ENCODE measurements at regions not wholly inside any gene's neighbourhood (a gene's known extent, or its start where the extent isn't known, plus 50 kb on each side); places are given as distances from the start of the nearest gene placed in this dataset.

DNA sequence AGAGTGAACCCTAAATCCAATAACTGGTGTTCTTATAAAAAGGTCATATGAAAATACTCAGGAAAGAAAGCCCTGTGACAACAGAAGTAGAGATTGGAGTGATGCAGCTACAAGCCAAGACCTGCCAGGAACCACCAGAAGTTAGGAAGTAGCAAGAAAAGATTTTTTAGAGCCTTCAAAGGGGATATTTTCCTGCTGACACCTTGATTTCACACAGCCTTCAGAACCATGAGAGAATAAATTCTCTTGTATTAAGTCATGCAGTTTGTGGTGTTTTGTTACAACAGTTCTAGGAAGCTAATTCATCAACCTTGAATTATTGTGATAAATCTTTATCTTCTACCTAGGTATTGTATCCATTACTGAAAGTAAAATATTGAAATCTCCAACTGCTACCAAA lies 81.0 kb downstream of the HYCC1 start:
- TF ChIP-seq SMAD3 (CRISPR knock-in tag; IDR thresholded peaks at IDR 0.05; ENCODE audit: borderline replicate concordance) = no peak
- no peak for TF ChIP-seq NFE2L1 (CRISPR knock-in tag; IDR thresholded peaks at IDR 0.05)
- TF ChIP-seq NFYB (CRISPR knock-in tag; conservative IDR thresholded peaks at IDR 0.05; ENCODE audit: low read depth) = no peak
- TF ChIP-seq ATF3 (CRISPR knock-in tag; conservative IDR thresholded peaks at IDR 0.05) = no peak
- TF ChIP-seq, protein P1, sequence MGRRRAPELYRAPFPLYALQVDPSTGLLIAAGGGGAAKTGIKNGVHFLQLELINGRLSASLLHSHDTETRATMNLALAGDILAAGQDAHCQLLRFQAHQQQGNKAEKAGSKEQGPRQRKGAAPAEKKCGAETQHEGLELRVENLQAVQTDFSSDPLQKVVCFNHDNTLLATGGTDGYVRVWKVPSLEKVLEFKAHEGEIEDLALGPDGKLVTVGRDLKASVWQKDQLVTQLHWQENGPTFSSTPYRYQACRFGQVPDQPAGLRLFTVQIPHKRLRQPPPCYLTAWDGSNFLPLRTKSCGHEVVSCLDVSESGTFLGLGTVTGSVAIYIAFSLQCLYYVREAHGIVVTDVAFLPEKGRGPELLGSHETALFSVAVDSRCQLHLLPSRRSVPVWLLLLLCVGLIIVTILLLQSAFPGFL (CRISPR knock-in tag; IDR thresholded peaks at IDR 0.05; ENCODE audit: borderline replicate concordance) = no peak
- TF ChIP-seq, protein P2, sequence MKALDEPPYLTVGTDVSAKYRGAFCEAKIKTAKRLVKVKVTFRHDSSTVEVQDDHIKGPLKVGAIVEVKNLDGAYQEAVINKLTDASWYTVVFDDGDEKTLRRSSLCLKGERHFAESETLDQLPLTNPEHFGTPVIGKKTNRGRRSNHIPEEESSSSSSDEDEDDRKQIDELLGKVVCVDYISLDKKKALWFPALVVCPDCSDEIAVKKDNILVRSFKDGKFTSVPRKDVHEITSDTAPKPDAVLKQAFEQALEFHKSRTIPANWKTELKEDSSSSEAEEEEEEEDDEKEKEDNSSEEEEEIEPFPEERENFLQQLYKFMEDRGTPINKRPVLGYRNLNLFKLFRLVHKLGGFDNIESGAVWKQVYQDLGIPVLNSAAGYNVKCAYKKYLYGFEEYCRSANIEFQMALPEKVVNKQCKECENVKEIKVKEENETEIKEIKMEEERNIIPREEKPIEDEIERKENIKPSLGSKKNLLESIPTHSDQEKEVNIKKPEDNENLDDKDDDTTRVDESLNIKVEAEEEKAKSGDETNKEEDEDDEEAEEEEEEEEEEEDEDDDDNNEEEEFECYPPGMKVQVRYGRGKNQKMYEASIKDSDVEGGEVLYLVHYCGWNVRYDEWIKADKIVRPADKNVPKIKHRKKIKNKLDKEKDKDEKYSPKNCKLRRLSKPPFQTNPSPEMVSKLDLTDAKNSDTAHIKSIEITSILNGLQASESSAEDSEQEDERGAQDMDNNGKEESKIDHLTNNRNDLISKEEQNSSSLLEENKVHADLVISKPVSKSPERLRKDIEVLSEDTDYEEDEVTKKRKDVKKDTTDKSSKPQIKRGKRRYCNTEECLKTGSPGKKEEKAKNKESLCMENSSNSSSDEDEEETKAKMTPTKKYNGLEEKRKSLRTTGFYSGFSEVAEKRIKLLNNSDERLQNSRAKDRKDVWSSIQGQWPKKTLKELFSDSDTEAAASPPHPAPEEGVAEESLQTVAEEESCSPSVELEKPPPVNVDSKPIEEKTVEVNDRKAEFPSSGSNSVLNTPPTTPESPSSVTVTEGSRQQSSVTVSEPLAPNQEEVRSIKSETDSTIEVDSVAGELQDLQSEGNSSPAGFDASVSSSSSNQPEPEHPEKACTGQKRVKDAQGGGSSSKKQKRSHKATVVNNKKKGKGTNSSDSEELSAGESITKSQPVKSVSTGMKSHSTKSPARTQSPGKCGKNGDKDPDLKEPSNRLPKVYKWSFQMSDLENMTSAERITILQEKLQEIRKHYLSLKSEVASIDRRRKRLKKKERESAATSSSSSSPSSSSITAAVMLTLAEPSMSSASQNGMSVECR (CRISPR knock-in tag; IDR thresholded peaks at IDR 0.05; ENCODE audit: borderline replicate concordance) = no peak
- no peak for TF ChIP-seq NR2C2 (CRISPR knock-in tag; IDR thresholded peaks at IDR 0.05)
- no peak for TF ChIP-seq E2F4 (CRISPR knock-in tag; IDR thresholded peaks at IDR 0.05; ENCODE audit: borderline replicate concordance, low read depth)
- no peak for TF ChIP-seq JUN (CRISPR knock-in tag; IDR thresholded peaks at IDR 0.05)
- no peak for TF ChIP-seq USF2 (CRISPR knock-in tag; IDR thresholded peaks at IDR 0.05)
- no peak for TF ChIP-seq ELF4 (CRISPR knock-in tag; IDR thresholded peaks at IDR 0.05; ENCODE audit: low read depth)
- TF ChIP-seq CTCF (IDR thresholded peaks at IDR 0.05) = no peak
- no peak for TF ChIP-seq MAX (CRISPR knock-in tag; IDR thresholded peaks at IDR 0.05)
